Subcutaneous abdominal adipose tissue (tissue), 5 donors: ENCODE measurements at regions not wholly inside any gene's neighbourhood (a gene's known extent, or its start where the extent isn't known, plus 50 kb on each side); places are given as distances from the start of the nearest gene placed in this dataset.
A peak's percentile ranks its signal among the peaks of the same experiment; 100 is the strongest.

Experiments
- H3K27ac ChIP-seq: one replicate; pipeline ENCODE4 v1.7.0; 2013; ENCODE audit warnings: low read depth, mild to moderate bottlenecking, inconsistent platforms, low read length, moderate library complexity
- H3K27me3 ChIP-seq, 5 donors: one replicate each; pipeline ENCODE4 v1.7.0; 2013; ENCODE audit warnings: low read length in 5 of 5, inconsistent platforms in 1 of 5; ENCODE audit not compliant: control insufficient read depth in 5 of 5, insufficient read depth in 4 of 5
- H3K36me3 ChIP-seq, 5 donors: one replicate each; pipeline ENCODE4 v1.7.0; 2013; ENCODE audit warnings: low read length in 5 of 5; ENCODE audit not compliant: control insufficient read depth in 5 of 5, insufficient read depth in 5 of 5
- H3K4me1 ChIP-seq, 5 donors: one replicate each; pipeline ENCODE4 v1.7.0; 2013; ENCODE audit warnings: low read length in 5 of 5, mild to moderate bottlenecking in 3 of 5, moderate library complexity in 1 of 5; ENCODE audit not compliant: control insufficient read depth in 5 of 5, insufficient read depth in 5 of 5
- H3K4me3 ChIP-seq, 5 donors: one replicate each; pipeline ENCODE4 v1.7.0; 2013; ENCODE audit warnings: low read length in 5 of 5, low read depth in 1 of 5
- H3K9ac ChIP-seq, 5 donors: one replicate each; pipeline ENCODE4 v1.7.0; 2013; ENCODE audit warnings: low read length in 5 of 5, mild to moderate bottlenecking in 4 of 5, moderate library complexity in 3 of 5
- H3K9me3 ChIP-seq, 5 donors: one replicate each; pipeline ENCODE4 v1.7.0; 2013; ENCODE audit warnings: low read length in 5 of 5; ENCODE audit not compliant: control insufficient read depth in 5 of 5
- donor health status: healthy.
- donor health status: healthy.
- donor health status: healthy.
- donor health status: healthy.
- donor health status: healthy.

GRCh38 chr1:112317611-112318062 lies 78.4 kb upstream of the CTTNBP2NL start:
- Histone ChIP-seq H3K4me1 (peaks cover 10 to 69% (median 47%) of the 10 kb centered on the region in 5 donors), H3K9ac (peak overlapping the region in 4 of 5 donors; percentile 2 to 20 (median 16)), H3K36me3 (no peaks in the 10 kb centered on the region), H3K27me3 (no peaks in the 10 kb centered on the region), H3K9me3 (no peaks in the 10 kb centered on the region), H3K4me3 (peak overlapping the region in 1 of 5 donors; percentile 0), H3K27ac (peak overlapping the region; percentile 74)

- Histone ChIP-seq H3K27me3 (no peaks in the 10 kb centered on the region), H3K27ac (peak overlapping the region; percentile 74)
Observed at GRCh38 chr1:112318263-112318662, 77.8 kb upstream of the CTTNBP2NL start.

GRCh38 chr1:112318698-112319370 lies 77.2 kb upstream of the CTTNBP2NL start:
- Histone ChIP-seq H3K9ac (peak overlapping the region in 2 of 5 donors; percentile 13 to 20), H3K27ac (peak overlapping the region; percentile 74), H3K27me3 (no peaks in the 10 kb centered on the region), H3K9me3 (no peaks in the 10 kb centered on the region), H3K4me3 (peak overlapping the region in 3 of 5 donors; percentile 11 to 38 (median 30)), H3K4me1 (peaks cover 10 to 69% (median 47%) of the 10 kb centered on the region in 5 donors), H3K36me3 (no peaks in the 10 kb centered on the region)

More at GRCh38 chr1:112318263-112318662, 77.8 kb upstream of the CTTNBP2NL start:
- H3K9ac ChIP-seq: peak overlapping the region in 4 of 5 donors; percentile 1 to 23 (median 16)
- H3K4me1 ChIP-seq: peaks cover 10 to 72% (median 47%) of the 10 kb centered on the region in 5 donors
- H3K9me3 ChIP-seq: no peaks in the 10 kb centered on the region
- H3K4me3 ChIP-seq: peak overlapping the region in 1 of 5 donors; percentile 30
- H3K36me3 ChIP-seq: no peaks in the 10 kb centered on the region

DNA sequence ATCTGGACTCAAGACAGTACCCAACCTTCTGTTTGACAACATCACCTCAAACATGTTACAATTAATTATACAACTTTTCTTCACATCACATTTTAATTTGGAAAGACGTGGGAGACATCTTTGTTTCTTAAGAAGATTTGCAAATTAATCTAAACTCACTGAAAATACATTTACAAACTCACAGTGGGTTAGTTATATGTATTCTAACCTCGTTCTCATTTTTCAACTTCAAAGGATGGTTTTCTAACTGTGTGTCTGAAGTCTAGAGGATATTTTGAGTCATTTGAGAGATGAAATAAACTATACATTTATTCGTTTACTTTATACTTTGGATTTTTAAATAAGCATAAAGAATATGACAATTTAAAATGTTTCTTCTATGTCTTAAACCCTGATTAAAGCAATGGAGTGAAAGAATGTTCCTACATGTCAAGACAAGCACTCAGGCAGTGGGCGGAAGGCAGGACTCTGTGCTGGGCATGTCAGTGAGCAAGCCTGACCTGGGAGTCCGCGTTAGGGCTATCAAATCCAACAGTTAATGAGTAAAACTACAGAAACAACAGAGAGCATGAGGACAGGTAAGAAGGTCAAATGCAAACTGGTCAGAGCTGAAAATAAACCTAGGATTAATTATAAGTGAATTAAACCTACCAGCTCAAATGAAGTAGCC lies 76.5 kb upstream of the CTTNBP2NL start:
- Histone ChIP-seq H3K27me3 (no peaks in the 10 kb centered on the region), H3K4me3 (no peak overlapping the region), H3K4me1 (peaks cover 10 to 63% (median 45%) of the 10 kb centered on the region in 5 donors), H3K9ac (no peak overlapping the region), H3K36me3 (no peaks in the 10 kb centered on the region), H3K9me3 (no peaks in the 10 kb centered on the region), H3K27ac (peak overlapping the region; percentile 74)

DNA sequence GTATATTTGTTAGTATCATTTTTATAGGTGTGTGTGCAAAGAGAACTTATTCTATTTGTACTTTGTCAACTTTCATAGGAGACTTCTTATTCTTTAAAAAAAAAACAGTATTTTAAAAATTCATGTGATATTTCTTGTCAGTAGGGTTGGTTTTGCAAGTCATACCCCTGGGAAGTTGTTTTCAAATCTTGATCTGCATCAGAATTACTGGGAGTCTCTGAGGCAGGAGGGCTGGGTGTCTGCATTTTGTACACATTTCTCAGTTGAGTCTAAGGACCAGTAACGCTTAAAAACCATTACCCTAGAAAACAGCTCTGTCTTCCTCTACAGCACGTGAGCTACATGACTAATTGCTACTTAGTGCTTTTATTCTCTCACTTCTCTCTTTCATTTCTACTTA lies 76.0 kb upstream of the CTTNBP2NL start:
- H3K9me3 ChIP-seq: no peaks in the 10 kb centered on the region
- H3K9ac ChIP-seq: no peak overlapping the region
- no peak overlapping the region for H3K4me3 ChIP-seq
- H3K27ac ChIP-seq: no peak overlapping the region
- H3K36me3 ChIP-seq: no peaks in the 10 kb centered on the region
- H3K4me1 ChIP-seq: peaks cover 10 to 59% (median 40%) of the 10 kb centered on the region in 5 donors
- H3K27me3 ChIP-seq: no peaks in the 10 kb centered on the region

DNA sequence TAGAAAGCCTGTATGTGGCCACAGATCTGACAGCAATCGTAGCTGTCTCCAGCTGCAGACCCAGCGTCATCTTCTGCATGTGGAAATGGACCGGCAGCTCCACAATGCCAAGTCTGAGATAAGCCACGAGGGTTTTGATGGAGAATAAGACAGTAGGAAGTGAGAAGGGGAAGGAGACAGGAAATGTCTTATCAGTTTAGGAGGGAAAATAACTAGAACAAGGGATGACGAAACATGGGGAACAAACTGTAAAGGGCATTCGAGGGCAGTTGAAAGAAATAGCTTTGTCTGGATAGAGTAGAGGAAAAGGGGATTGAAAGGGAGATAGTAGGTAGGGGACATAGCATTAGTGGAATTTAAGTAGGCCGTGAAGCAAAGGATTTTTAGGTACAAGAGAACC lies 74.0 kb upstream of the CTTNBP2NL start:
- no peaks in the 10 kb centered on the region for H3K36me3 ChIP-seq
- peaks cover 10 to 41% (median 25%) of the 10 kb centered on the region in 5 donors for H3K4me1 ChIP-seq
- no peak overlapping the region for H3K4me3 ChIP-seq
- H3K9ac ChIP-seq: no peak overlapping the region
- no peaks in the 10 kb centered on the region for H3K9me3 ChIP-seq
- no peak overlapping the region for H3K27ac ChIP-seq
- no peaks in the 10 kb centered on the region for H3K27me3 ChIP-seq

DNA sequence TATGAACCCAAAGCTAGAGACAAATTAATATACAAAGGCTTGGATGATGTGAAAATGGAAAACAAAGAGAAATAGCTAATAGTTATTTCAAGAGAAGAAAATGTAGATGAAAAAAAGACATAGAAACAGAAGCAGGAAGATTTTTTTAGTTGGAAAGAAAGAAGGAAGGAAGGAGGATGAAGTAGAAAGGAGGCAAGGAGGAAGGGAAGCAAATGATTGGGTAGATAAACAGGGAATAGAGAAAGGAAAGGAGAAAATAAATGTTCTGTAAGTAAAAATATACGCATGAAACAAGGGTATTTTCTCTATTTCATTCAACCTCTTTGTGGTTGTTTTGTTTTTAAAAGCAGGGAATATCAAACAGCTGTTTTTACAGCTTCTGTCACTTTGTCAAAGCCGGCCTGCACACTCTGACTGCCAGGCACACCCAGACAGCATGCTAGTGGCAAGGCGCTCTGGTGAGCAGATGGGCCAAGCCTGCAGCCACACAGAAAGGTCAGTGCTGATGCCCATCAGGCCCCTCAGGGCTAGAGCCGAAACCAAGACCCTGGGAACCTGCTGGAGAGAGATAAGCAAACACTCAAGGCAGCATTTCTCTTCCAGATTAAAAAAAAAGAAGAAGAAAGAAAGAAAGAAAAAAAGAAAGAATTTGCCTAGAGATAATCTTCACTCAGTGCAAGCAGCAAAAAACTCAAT lies 72.9 kb upstream of the CTTNBP2NL start:
- Histone ChIP-seq H3K27me3 (no peaks in the 10 kb centered on the region), H3K4me1 (peaks cover 5 to 30% (median 14%) of the 10 kb centered on the region in 5 donors), H3K36me3 (no peaks in the 10 kb centered on the region), H3K9me3 (no peaks in the 10 kb centered on the region), H3K27ac (no peak overlapping the region), H3K9ac (no peak overlapping the region), H3K4me3 (no peak overlapping the region)

- Histone ChIP-seq H3K4me3 (no peak overlapping the region), H3K27me3 (no peaks in the 10 kb centered on the region), H3K9me3 (no peaks in the 10 kb centered on the region), H3K4me1 (peaks cover 0 to 11% (median 0%) of the 10 kb centered on the region in 5 donors), H3K9ac (no peak overlapping the region), H3K36me3 (no peaks in the 10 kb centered on the region), H3K27ac (no peak overlapping the region)
Observed at GRCh38 chr1:112325504-112325903, 70.5 kb upstream of the CTTNBP2NL start.

GRCh38 chr1:112328600-112328999 lies 67.4 kb upstream of the CTTNBP2NL start:
- Histone ChIP-seq H3K27me3 (no peaks in the 10 kb centered on the region), H3K9ac (no peak overlapping the region), H3K4me1 (peaks cover 0 to 15% (median 5%) of the 10 kb centered on the region in 5 donors), H3K36me3 (no peaks in the 10 kb centered on the region), H3K27ac (no peak overlapping the region), H3K9me3 (no peaks in the 10 kb centered on the region), H3K4me3 (no peak overlapping the region)
